HG02642 (cell line): ENCODE measurements at regions not wholly inside any gene's neighbourhood (a gene's known extent, or its start where the extent isn't known, plus 50 kb on each side); places are given as distances from the start of the nearest gene placed in this dataset.
"Not testable (repeated sequence)": the region's sequence is repeated elsewhere in the genome, so short reads cannot be mapped to it uniquely, and the experiment has no call there.

Source experiments
- ATAC-seq: cut with Tn5 transposase; IDR thresholded peaks from one replicate; pipeline ENCODE4 v1.9.1; 2021; ENCODE audit warnings: mild to moderate bottlenecking; ENCODE audit not compliant: unreplicated experiment, poor library complexity

DNA sequence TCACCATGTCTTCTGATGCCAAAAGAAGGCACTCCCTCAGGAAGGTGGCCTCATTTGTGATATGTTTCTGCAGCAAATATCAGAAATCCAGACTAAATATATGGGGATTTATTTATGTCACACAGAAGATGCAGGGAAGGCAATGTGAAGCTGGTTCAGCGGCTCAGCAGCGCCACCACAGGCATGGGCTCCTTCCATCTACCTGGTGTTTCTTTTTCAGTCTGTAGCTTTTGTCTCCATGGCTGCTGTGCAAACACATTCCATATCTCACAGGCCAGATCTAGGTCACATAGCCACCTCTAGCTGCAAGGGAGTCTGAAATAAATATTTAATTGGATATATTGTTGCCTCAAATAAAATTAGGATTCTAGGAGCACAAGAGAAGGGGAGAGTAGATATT, 502.1 kb upstream of the IL12A start:
- ATAC-seq = no peak

DNA sequence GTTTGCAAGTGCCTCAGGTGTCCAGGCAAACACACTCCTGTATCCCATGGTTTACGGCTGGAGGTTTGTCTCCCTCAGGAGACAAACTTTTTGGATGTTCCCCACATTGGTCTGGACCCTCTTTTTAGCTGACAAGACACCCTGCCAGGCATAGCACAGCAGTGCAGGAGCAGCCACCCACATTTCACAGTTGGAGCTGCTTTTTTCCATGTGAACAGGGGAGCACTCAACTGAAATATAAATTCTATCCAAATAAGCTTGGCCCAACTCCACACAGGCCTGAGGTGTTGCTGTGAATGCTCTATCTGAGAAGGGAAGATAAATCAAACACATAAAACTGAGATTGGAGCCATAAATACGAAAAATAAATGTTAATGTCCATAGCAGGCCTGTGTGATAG, 501.3 kb upstream of the IL12A start:
- ATAC-seq = no peak

DNA sequence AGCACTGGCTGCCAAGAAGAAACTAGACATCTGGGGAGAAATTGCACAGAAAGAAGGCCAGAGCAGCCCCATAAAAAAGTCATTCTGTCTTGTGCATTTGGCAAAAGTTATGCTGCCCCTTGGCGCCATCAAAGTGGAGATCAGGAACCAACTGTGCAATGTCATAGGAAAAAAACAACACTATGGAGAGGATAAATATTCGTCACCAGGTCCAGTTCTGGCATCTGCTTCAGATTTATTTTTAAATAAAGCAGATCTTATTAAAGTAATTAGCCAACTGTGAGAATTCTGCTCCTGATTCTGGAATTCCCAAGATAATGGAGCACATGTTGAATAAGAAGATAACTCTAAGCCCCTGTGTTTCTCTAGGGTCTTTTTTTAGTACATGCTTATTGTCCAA, 500.0 kb upstream of the IL12A start:
- ATAC-seq = no peak

DNA sequence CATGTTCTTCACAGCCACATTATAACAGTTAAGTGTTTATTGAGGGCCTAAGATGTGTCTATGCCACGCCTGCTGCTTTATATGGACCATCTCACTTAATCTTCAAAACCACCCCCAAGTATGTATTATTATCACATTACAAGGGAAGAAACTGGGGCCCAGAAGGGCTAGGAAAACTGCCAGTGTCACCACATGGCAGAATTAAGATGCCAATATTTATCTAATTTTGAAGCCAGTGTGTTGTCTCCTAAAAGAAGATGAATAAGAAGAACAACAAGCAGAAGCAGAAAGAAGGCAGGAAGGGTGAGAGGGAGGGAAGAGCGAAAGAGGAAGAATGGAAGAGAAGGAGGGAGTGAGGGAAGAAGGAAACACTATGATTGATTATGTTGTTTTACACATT, 491.3 kb upstream of the IL12A start:
- ATAC-seq = no peak

DNA sequence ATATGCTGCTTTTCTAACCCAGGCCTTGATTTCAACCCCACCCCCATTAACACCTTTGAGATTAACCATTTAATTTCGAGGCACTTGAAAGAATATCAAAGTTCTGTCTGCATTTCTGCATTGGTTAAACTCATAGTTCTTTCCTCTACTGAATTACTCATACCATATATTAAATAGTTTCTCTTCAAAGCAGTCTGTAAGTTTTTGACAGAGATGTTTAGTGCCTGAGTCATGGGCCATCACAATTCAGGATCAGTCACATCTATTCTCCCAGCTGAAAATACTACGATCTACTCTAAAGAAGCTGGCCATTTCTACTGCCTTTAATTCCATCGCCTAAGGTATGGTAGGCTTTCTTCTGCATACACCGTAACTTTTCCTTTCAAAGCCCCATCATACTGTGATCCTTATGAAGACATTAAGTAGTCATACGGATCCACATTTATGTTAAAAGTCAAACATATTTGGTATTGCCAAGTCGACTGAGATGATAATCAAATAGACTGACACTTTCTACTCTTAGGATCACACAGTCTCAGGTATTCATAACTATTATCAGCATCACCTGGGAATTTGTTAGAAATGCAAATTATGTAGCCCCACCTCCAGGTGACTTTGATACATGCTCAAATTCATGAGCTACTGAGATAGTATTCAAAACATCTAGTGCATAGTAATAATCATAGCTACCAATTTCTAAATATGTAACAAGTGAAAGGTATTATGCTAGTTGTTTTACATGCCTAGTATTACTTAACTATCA, 489.4 kb upstream of the IL12A start:
- no peak for ATAC-seq

DNA sequence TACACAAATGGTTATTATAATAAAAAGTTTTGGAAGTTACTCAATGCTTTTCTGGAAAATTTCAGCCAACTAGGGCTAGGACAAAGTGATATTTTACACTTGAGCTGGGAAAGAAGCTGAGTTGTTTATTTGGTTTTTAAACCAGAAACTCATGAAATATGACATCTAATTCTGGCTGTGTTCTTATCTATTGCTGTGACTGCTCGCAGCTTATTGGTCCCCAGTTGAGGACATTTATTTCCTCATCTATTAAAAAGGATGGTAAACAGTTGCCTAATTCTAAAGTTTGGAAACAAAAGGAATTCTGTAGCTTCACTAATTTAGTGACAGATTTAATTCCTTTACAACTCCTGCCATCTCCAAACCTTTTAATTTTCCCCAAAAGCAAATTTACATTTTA, 487.6 kb upstream of the IL12A start:
- ATAC-seq = no peak

DNA sequence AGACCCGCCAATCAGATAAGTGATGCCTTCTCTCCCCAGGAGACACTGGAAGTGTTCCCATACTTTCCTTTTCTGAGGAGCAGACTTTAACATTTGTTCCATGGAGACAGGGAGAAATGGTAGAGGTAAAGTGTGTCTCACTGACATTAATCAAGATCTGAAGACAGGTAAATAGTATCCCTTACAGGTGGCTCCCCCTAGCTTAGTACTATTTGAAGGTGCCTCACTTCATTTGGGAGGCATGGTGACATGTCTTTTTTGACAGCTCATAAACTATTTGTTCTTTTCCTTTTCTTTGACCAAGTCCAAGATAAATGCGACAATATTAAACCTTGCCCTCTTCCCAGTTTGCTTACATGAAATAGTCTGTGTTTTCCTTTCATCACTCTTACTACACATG, 485.6 kb upstream of the IL12A start:
- ATAC-seq = no peak

DNA sequence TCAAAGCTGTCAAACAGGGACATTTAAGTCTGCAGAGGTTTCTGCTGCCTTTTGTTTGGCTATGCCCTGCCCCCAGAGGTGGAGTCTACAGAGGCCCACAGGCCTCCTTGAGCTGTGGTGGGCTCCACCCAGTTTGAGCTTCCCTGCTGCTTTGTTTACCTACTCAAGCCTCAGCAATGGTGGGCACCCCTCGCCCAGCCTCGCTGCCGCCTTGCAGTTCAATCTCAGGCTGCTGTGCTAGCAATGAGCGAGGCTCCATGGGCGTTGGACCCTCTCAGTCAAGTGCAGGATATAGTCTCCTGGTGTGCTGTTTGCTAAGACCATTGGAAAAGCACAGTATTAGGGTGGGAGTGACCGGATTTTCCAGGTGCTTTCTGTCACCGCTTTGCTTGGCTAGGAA, 477.6 kb upstream of the IL12A start:
- ATAC-seq = not testable (repeated sequence)

DNA sequence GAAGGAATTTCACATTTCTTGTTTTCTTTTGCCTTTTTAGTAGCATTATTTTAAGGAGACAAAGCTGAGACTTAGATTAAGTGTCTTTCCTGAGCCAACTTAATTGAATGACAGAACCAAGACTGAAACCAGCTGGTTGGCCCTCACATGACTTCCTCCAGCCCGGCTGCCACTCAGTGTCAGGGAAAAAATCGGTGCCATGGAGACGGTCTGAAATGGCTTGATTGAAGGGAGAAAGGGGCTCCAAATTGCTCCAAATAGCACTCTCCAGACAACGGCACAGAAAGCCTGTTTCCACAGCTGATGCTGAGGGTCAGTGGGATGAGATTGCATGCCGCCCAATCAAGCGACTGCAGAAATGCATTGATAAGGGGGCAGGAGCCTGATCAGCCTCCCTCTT, 475.2 kb upstream of the IL12A start:
- no peak for ATAC-seq

DNA sequence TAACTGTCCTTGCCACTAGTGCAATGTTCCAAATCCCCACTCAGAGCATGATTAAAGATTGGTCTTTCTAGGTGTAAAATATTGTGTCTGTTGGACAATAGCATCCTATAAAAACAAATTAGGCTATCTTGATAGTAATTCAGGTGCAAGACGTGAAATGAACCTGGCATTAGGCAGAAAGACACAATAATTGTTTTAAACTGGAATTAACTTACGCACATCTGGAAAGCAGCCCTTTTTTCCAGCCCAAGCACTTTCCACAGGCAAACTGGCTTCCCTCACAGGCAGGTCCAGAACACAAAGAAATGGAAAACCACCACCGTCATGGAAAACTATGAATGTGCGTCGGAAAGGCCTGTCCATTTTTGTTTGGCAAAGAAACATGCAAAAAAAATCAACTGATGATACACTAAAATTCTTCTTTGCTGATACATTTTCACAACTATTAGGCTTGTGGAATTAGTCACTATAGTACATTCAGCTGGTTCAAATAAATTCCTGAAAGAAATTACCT, 474.7 kb upstream of the IL12A start:
- no peak for ATAC-seq

DNA sequence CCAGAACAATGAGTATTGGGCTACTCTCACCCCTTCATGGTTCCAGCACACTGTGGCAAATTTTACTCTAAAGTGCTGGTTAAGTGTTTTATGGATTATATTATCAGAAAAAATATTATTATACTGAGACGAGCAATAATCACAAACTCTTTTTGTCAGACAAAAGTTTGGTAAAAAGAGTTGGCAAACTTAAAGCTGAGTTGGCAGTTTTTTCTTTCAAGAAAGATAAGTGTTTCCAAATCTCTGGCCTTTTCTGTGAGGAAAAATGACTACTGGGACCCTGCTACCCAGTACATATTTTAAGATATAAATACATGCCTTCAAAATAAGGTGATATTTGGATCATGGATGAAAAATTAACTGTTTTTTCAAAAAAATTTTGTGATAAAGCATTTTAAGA, 471.5 kb upstream of the IL12A start:
- no peak for ATAC-seq

DNA sequence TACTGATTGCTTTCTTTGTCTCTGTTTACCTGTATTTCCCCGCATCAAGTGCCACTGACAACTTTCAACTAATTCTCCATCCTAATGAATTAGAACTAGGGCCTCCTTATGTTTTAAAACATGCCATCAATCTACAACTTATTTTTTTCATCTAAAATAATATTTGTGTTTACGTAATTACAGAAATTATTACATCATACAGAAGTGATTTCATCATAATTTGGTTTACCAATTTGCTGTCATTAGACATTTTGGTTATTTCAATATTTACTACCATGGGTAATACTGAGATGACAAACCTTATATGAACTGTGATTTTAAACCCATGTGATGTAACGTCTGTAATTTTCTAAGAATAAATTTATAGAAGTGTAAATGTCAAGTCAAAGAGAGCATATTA, 468.0 kb upstream of the IL12A start:
- ATAC-seq = no peak

DNA sequence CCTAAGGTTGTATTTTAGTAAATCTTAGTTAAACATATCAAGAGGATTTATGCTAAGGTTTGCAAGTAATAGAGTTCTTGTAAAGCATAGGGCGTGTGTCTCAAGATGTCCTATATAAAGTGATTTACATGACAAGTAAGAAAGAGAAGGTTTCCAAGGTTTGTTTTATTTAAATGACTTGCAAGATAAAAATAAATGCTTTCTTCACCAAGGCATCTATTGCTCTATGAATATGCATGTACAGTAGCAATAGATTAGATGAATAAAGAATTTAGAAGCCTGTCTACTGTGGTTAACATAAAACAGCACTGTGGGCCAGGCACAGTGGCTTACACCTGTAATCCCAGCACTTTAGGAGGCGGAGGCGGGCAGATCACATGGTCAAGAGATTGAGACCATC, 466.4 kb upstream of the IL12A start:
- ATAC-seq = no peak

DNA sequence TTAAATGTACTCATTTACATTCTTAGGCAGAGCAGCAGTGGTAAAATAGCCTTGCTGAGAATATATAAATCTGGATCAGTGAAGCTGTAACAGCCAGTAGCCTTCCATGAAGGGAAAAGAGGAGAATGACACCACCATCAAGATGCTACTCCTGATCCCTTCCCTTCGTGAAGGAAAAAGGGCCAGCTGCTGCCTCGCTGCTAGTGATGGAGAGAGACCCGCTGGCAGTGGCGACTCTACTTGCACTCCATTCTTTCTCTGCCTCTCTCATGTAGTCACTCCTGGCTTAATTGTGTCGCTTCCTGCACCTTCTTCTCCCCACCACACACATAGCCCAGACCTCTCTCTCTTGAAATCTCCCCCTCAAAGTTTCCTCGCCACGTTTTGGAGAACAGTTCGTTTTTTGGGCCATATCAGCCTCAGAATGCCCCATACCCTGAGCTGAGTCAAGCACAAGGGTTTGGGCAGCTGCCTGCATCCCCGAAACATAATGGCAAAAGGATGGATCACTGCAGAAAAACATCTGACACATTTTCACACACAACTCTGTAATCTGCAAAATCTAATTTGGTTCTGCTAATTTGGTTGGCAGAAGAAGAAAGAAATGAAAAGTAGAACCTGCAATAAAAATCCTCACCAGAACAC, 460.3 kb upstream of the IL12A start:
- no peak for ATAC-seq

DNA sequence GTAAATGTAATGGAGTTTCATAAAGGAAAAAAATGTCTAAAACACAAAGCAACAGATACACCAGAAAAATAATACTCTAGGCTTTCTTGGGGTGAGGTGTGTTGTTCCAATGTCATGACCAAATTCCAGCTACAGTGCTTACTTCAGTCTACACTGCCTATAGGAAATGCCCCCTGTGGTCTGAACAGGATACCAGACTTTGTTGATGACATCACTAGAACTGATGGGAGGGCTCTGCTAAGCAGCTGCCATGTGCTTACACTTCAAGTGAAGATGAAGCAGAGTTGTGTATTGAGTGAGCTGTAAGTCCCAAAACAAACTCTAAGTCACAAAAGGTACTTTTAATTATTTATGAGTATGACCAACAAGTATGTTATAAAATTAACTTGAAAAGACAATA, 456.1 kb upstream of the IL12A start:
- ATAC-seq = no peak

DNA sequence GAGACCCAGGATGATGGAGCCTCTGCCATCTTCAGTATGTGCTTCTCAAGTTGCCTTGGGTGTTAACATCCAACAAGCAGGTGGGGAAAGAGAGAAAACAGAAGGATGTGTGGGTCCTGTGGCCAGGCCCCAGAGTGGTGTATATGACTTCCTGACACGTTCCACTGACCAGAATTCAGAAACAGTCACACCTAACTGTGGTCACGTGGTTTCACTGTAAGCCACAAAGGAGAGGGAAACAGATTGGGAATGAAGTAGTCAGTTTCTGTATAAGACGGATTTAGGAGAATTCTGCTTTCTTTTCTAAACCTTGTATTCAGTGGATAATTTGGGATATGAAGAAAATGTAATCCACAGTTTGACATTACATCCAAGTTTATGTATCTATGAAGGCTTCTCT, 454.1 kb upstream of the IL12A start:
- ATAC-seq = no peak

DNA sequence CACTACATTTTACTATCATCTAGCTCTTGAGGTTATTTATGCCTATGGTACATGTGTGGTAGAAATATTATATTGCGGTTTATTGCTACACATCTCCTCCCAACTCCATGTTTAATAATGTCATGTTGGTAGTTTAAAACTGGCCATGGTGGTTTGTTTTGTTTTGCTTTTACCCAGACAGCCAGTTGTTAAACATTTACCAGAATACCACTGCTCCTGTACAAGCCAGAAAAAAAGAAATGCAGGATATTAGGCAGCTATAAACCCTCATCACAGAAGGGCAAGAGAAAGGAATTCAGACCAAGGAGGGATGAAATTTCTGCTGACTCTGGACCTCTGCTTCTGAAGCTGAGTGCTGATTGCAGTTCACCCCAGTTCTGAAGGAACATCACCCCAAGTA, 451.8 kb upstream of the IL12A start:
- ATAC-seq = no peak

DNA sequence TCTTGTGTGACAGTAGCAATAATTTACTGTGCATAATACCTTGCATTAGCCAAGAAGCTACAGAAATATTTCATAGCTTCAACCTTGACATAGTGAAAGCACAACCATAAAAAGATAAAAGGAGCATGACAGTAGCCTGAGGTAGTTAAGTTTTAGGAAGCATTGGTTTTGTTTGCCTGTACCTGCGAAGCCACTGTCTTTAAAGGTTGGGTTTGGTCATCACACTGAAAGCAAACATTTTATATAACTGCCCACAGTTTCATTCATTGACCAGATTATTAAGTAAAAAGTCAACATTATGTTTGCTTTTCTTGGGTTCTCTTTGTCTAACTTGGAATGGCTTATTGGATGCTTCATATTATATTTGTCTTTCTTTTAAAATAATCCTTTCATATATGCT, 450.1 kb upstream of the IL12A start:
- no peak for ATAC-seq

DNA sequence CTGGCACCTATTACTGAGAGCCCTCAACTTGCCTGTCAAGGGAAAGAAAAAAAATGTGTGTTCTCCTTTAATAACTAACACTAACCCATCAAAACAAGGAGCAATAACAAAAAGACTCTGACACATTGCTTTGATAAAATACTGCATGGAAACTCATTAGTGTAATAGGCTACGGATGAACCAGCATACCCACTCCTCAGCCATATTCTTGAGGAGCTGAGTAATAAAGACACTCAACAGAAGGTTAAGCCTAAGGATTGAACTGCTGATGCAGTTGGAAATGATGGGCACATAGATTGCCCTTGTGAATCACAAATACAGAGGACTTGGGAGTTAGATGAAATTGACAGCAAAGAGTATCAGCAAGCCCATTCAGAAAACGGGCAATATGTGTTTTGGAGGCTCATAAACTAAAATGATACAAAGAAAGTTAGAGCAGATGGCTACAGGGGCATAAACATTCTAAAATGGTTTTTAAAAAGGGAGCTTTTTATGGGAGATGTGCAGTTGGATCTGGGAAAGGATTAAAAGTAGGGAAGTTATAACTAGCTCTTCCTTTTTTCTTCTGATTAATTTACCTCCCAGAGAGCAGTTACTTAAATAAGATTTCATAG, 447.6 kb upstream of the IL12A start:
- ATAC-seq = no peak

DNA sequence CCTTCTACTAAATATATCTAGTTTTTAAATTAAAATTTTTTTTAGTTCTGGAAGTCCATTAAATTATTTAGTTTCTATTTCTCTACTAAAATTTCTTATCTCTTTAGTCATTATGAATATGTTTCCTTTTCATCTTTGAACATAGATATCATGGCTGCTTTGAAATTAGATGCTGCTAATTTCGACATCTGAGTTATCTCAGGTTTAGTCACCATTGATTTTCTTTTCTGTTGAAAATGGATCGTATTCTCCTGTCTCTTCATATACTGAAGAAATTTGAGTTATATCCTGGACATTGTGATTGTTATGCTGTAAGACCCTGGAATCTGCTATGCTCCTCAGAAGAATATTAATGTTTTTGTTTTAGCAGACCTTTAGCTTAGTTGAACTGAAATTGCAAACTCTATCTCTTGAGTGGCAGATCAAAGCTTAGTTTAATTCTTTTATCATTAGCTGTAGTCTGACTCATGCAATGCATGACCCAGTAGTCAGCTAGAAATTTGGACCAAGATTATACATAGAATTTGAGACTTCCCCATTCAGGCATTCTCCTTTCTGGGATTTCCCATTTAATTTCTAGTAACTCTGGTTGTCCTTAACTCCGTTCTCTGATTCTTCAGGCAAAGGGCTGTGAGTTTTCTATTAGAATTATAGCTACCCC, 439.8 kb upstream of the IL12A start:
- ATAC-seq = no peak

DNA sequence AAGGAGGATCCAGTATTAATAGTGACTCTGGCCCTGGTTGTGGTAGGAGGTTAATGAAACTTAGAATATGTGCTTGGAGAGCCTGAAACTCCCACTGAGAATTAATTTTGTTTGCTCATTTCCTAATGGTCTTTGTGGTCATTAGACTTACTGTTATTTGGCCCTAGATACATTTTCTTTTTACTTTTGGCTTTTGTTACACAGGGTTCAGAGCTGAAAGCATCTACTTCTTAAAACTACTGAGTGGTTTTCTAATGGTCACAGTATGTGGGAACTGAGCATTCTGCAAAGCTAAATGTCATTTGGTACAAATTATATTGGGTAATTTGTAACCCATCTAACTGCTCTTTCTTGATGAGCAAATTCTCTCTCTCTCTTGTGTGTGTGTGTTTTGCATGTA, 433.4 kb upstream of the IL12A start:
- no peak for ATAC-seq
